Adrenal gland (tissue), 5 donors: ENCODE measurements at regions not wholly inside any gene's neighbourhood (a gene's known extent, or its start where the extent isn't known, plus 50 kb on each side); places are given as distances from the start of the nearest gene placed in this dataset.

Experiments
- POLR2A ChIP-seq, 2 donors: fragments of 450-650 bp; IDR thresholded peaks; one replicate each; pipeline ENCODE4 v1.6.1; 2017; ENCODE audit warnings: antibody characterized with exemption in 2 of 2, mild to moderate bottlenecking in 2 of 2, moderate library complexity in 1 of 2
- TF ChIP-seq, protein P1 (sequence below), 6 experiments: fragments of 450-650 bp in 4 of 6; fragments of 200-600 bp in 2 of 6; sonication (generic) in 1 of 6; IDR thresholded peaks; 1 replicate in 5 of 6; 2 replicates in 1 of 6; pipeline versions ENCODE4 v1.5.1 to v1.8.0; 2016 to 2021; ENCODE audit warnings: antibody characterized with exemption in 6 of 6, mild to moderate bottlenecking in 2 of 6, moderate library complexity in 1 of 6
- donor health status: DM: no; HTN: no; CAD: no.

- TF ChIP-seq, protein P1, sequence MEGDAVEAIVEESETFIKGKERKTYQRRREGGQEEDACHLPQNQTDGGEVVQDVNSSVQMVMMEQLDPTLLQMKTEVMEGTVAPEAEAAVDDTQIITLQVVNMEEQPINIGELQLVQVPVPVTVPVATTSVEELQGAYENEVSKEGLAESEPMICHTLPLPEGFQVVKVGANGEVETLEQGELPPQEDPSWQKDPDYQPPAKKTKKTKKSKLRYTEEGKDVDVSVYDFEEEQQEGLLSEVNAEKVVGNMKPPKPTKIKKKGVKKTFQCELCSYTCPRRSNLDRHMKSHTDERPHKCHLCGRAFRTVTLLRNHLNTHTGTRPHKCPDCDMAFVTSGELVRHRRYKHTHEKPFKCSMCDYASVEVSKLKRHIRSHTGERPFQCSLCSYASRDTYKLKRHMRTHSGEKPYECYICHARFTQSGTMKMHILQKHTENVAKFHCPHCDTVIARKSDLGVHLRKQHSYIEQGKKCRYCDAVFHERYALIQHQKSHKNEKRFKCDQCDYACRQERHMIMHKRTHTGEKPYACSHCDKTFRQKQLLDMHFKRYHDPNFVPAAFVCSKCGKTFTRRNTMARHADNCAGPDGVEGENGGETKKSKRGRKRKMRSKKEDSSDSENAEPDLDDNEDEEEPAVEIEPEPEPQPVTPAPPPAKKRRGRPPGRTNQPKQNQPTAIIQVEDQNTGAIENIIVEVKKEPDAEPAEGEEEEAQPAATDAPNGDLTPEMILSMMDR (IDR thresholded peaks at IDR 0.05), result no peak
- no peak for TF ChIP-seq POLR2A (IDR thresholded peaks at IDR 0.05)
Measured at GRCh38 chr1:5525597-5526384, 466.4 kb downstream of the NPHP4 start.
